IMR-90 (cell line): ENCODE measurements at regions not wholly inside any gene's neighbourhood (a gene's known extent, or its start where the extent isn't known, plus 50 kb on each side); places are given as distances from the start of the nearest gene placed in this dataset.

ENCODE experiments used
- ATAC-seq: fragments of 200-7000 bp; cut with Tn5 transposase; 2 replicates; pipeline ENCODE4 v1.9.1; 2020; ENCODE audit warnings: low read depth, mild to moderate bottlenecking, moderate library complexity
- BruUV-seq: library from RNA; stranded (reverse); fragments of 400-500 nt; replicated peaks from 2 replicates; lab custom pipeline; 2021; lab: Mats Ljungman, UMichigan
- CTCF ChIA-PET: fragments of 300-600 bp; formaldehyde crosslinking; extraction: SDS; loops from one replicate; lab custom pipeline; 2021; ENCODE audit warnings: antibody characterized with exemption; lab: Yijun Ruan, JAX
- POLR2A ChIA-PET: fragments of 300-600 bp; sonication (Branson Sonifier 250); formaldehyde crosslinking; loops from one replicate; lab custom pipeline; 2022; ENCODE audit warnings: antibody characterized with exemption; ENCODE audit not compliant: unreplicated experiment; lab: Charles Lee
- DNase-seq: peaks from one replicate; pipeline ENCODE4 v3.0.0; 2013
- H2AFZ ChIP-seq: replicated peaks from 2 replicates; pipeline ENCODE3; 2013; ENCODE audit warnings: low read length, mild to moderate bottlenecking; ENCODE audit not compliant: poor library complexity
- H2AK5ac ChIP-seq: 2 replicates; pipeline ENCODE4 v1.6.1; 2013; ENCODE audit warnings: low read depth, low read length, inconsistent platforms
- H2AK9ac ChIP-seq: replicated peaks from 2 replicates; pipeline ENCODE3; 2013; ENCODE audit warnings: mild to moderate bottlenecking, low read depth, low read length, moderate library complexity; ENCODE audit not compliant: poor library complexity
- H2BK120ac ChIP-seq: 2 replicates; pipeline ENCODE4 v1.6.1; 2013; ENCODE audit warnings: low read depth, low read length, inconsistent platforms
- H2BK15ac ChIP-seq: 3 replicates; pipeline ENCODE4 v1.6.1; 2013; ENCODE audit warnings: low read depth, low read length, inconsistent platforms
- H2BK20ac ChIP-seq: 2 replicates; pipeline ENCODE4 v1.6.1; 2013; ENCODE audit warnings: low read depth, mild to moderate bottlenecking, inconsistent platforms, low read length, moderate library complexity
- H2BK5ac ChIP-seq: 2 replicates; pipeline ENCODE4 v1.6.1; 2013; ENCODE audit warnings: mild to moderate bottlenecking, low read depth, low read length, inconsistent platforms; ENCODE audit not compliant: poor library complexity, severe bottlenecking
- H3K14ac ChIP-seq: replicated peaks from 2 replicates; pipeline ENCODE4 v1.6.1; 2013; ENCODE audit warnings: low read depth, low read length, inconsistent platforms
- H3K18ac ChIP-seq: 2 replicates; pipeline ENCODE4 v1.6.1; 2013; ENCODE audit warnings: low read depth, low read length, control low read depth
- H3K23ac ChIP-seq: 2 replicates; pipeline ENCODE4 v1.6.1; 2013; ENCODE audit warnings: low read depth, low read length, inconsistent platforms
- H3K27ac ChIP-seq: 2 replicates; pipeline ENCODE4 v1.5.1; 2013; ENCODE audit warnings: mild to moderate bottlenecking, control low read depth, low read length; ENCODE audit not compliant: insufficient read depth
- H3K27me3 ChIP-seq: 2 replicates; pipeline ENCODE4 v1.6.1; 2013; ENCODE audit warnings: low read length; ENCODE audit not compliant: control insufficient read depth, insufficient read depth
- H3K36me3 ChIP-seq: 2 replicates; pipeline ENCODE4 v1.6.1; 2013; ENCODE audit warnings: low read length, mixed read lengths; ENCODE audit not compliant: control insufficient read depth, insufficient read depth
- H3K4ac ChIP-seq: 2 replicates; pipeline ENCODE4 v1.6.1; 2013; ENCODE audit warnings: low read depth, low read length, inconsistent platforms
- H3K4me1 ChIP-seq: 2 replicates; pipeline ENCODE4 v1.6.1; 2013; ENCODE audit warnings: low read length, mixed read lengths; ENCODE audit not compliant: control insufficient read depth, insufficient read depth
- H3K4me2 ChIP-seq: 2 replicates; pipeline ENCODE4 v1.6.1; 2013; ENCODE audit warnings: low read depth, mild to moderate bottlenecking, control low read depth, low read length, moderate library complexity
- H3K4me3 ChIP-seq: 2 replicates; pipeline ENCODE4 v1.5.1; 2013; ENCODE audit warnings: low read depth, mild to moderate bottlenecking, control low read depth, low read length, moderate library complexity; ENCODE audit not compliant: insufficient read depth
- H3K56ac ChIP-seq: 2 replicates; pipeline ENCODE4 v1.6.1; 2013; ENCODE audit warnings: low read length, inconsistent platforms; ENCODE audit not compliant: insufficient read depth; ENCODE audit errors: extremely low read depth
- H3K79me1 ChIP-seq, 2 experiments: 2 replicates each; pipeline ENCODE4 v1.6.1; 2013; ENCODE audit warnings: low read length in 2 of 2, inconsistent platforms in 1 of 2, low read depth in 1 of 2
- H3K9ac ChIP-seq: 2 replicates; pipeline ENCODE4 v1.6.1; 2013; ENCODE audit warnings: low read depth, low read length, control low read depth
- H3K9me1 ChIP-seq: 2 replicates; pipeline ENCODE4 v1.6.1; 2013; ENCODE audit warnings: low read length, inconsistent platforms; ENCODE audit not compliant: insufficient read depth
- H3K9me3 ChIP-seq: 2 replicates; pipeline ENCODE4 v1.6.1; 2013; ENCODE audit warnings: low read length; ENCODE audit not compliant: control insufficient read depth, insufficient read depth
- H4K20me1 ChIP-seq: 2 replicates; pipeline ENCODE4 v1.6.1; 2013; ENCODE audit warnings: low read length, inconsistent platforms; ENCODE audit not compliant: insufficient read depth
- H4K5ac ChIP-seq: 2 replicates; pipeline ENCODE4 v1.6.1; 2013; ENCODE audit warnings: mild to moderate bottlenecking, low read depth, low read length, control low read depth
- H4K8ac ChIP-seq, 2 experiments: 2 replicates each; pipeline ENCODE4 v1.6.1; 2013; ENCODE audit warnings: low read depth in 2 of 2, low read length in 2 of 2, control low read depth in 1 of 2, inconsistent platforms in 1 of 2
- H4K91ac ChIP-seq: 2 replicates; pipeline ENCODE4 v1.6.1; 2013; ENCODE audit warnings: low read depth, low read length, inconsistent platforms; ENCODE audit not compliant: insufficient read depth
- CHD1 ChIP-seq: IDR thresholded peaks from 2 replicates; pipeline ENCODE4 v1.6.1; 2012; ENCODE audit warnings: low read depth, low read length, improper control_type of control experiment
- FOS ChIP-seq: fragments of 150-350 bp; IDR thresholded peaks from 2 replicates; pipeline ENCODE4 v1.6.1; 2016; ENCODE audit warnings: low read depth, low read length
- MXI1 ChIP-seq: IDR thresholded peaks from 2 replicates; pipeline ENCODE4 v1.6.1; 2012; ENCODE audit warnings: low read depth, mild to moderate bottlenecking, low read length, moderate library complexity, borderline replicate concordance
- RCOR1 ChIP-seq: IDR thresholded peaks from 2 replicates; pipeline ENCODE4 v1.6.1; 2012; ENCODE audit warnings: mild to moderate bottlenecking, low read length, improper control_type of control experiment; ENCODE audit not compliant: insufficient replicate concordance
- dilution Hi-C: fragments of 300-500 bp; cut with HindIII; formaldehyde crosslinking; loops from one replicate; pipeline ENCODE4 v1.14.3; 2018; ENCODE audit warnings: low sequenced_read_pairs; ENCODE audit not compliant: unreplicated experiment
- in situ Hi-C: fragments of 300-500 bp; cut with MboI; formaldehyde crosslinking; loops from 3 replicates; pipeline ENCODE4 v1.14.3; 2019; ENCODE audit warnings: low sequenced_read_pairs, inconsistent platforms, mixed read lengths
- intact Hi-C: fragments of 100-400 bp; cut with micrococcal nuclease; formaldehyde crosslinking; loops from 2 replicates; pipeline ENCODE4 v1.10.0; 2022
- TF ChIP-seq, protein P1 (sequence below): fragments of 150-350 bp; IDR thresholded peaks from 2 replicates; pipeline ENCODE4 v1.6.1; 2016; ENCODE audit warnings: low read depth, mild to moderate bottlenecking, low read length, moderate library complexity, borderline replicate concordance

DNA sequence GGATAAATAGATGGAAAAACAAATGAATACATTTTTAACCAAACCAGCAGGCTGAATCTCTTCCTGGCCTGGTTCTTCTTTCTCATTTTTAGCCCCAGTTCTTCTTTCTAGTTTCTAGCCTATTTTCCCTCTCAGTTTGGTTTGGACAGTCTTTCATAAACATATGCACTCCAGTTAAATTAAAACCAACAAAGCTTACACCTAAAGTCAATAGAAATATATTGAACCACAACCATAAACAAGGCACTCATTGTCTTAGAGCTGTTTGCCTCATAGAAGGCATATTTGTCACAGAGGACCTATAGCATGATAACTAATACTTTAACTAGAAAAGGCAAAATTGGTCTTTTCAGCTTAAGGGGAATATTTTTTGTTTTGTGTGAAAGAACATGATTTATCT lies 638.3 kb downstream of the NR2F1-AS1 start:
- no peak overlapping the region for H2AK9ac ChIP-seq
- H2AK5ac ChIP-seq = no peak overlapping the region
- H2BK20ac ChIP-seq = no peak overlapping the region
- H3K36me3 ChIP-seq = no peaks in the 10 kb centered on the region
- H3K9ac ChIP-seq = no peak overlapping the region
- H3K9me3 ChIP-seq = no peaks in the 10 kb centered on the region
- no peak overlapping the region for H2BK5ac ChIP-seq
- no peak overlapping the region for H4K91ac ChIP-seq
- no peak for TF ChIP-seq MXI1
- TF ChIP-seq FOS = no peak
- TF ChIP-seq, protein P1, sequence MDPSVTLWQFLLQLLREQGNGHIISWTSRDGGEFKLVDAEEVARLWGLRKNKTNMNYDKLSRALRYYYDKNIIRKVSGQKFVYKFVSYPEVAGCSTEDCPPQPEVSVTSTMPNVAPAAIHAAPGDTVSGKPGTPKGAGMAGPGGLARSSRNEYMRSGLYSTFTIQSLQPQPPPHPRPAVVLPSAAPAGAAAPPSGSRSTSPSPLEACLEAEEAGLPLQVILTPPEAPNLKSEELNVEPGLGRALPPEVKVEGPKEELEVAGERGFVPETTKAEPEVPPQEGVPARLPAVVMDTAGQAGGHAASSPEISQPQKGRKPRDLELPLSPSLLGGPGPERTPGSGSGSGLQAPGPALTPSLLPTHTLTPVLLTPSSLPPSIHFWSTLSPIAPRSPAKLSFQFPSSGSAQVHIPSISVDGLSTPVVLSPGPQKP = no peak
- TF ChIP-seq RCOR1 = no peak
- no peak for TF ChIP-seq CHD1
- H3K27ac ChIP-seq = no peak overlapping the region
- H2AFZ ChIP-seq = no peak overlapping the region
- H4K5ac ChIP-seq = no peak overlapping the region
- no peak overlapping the region for H4K8ac ChIP-seq
- H3K4me2 ChIP-seq = no peak overlapping the region
- no peak overlapping the region for H3K4me3 ChIP-seq
- H3K4me1 ChIP-seq = peaks cover 4% of the 10 kb centered on the region
- no peak overlapping the region for H3K14ac ChIP-seq
- ATAC-seq (no peak), DNase-seq (no peak)
- no peaks in the 10 kb centered on the region for H3K27me3 ChIP-seq
- no peaks in the 10 kb centered on the region for H3K9me1 ChIP-seq
- H3K79me1 ChIP-seq = no peaks in the 10 kb centered on the region
- ChIA-PET POLR2A (no interaction called here), CTCF (no interaction called here)
- BruUV-seq = no TSS peak
- H3K4ac ChIP-seq = no peak overlapping the region
- dilution Hi-C loops = no loop called here
- no peaks in the 10 kb centered on the region for H4K20me1 ChIP-seq
- no peak overlapping the region for H2BK15ac ChIP-seq
- no peak overlapping the region for H3K18ac ChIP-seq
- in situ Hi-C loops = no loop called here
- intact Hi-C loops = no loop called here
- no peak overlapping the region for H3K23ac ChIP-seq
- H2BK120ac ChIP-seq = no peak overlapping the region
- H3K56ac ChIP-seq = no peak overlapping the region
